Thoracic aorta (tissue), 2 donors: ENCODE measurements at regions not wholly inside any gene's neighbourhood (a gene's known extent, or its start where the extent isn't known, plus 50 kb on each side); places are given as distances from the start of the nearest gene placed in this dataset.
"Not testable (repeated sequence)": the region's sequence is repeated elsewhere in the genome, so short reads cannot be mapped to it uniquely, and the experiment has no call there.

Experiments
- ATAC-seq: fragments of 150-250 bp; one replicate; pipeline ENCODE4 v1.8.0; 2017; ENCODE audit warnings: low read depth; ENCODE audit not compliant: insufficient number of reproducible peaks, low FRiP score
- DNase-seq: peaks from one replicate; pipeline ENCODE4 v3.0.0-alpha.2; 2020; ENCODE audit warnings: low spot score
- H3K27ac ChIP-seq, 2 donors: fragments of 200-600 bp; sonication (generic); 1 replicate in 1 of 2; 2 replicates in 1 of 2; pipeline ENCODE4 v1.5.1; 2016; ENCODE audit warnings: mild to moderate bottlenecking in 2 of 2, moderate library complexity in 2 of 2
- H3K27me3 ChIP-seq: fragments of 200-600 bp; sonication (generic); replicated peaks from 2 replicates; pipeline ENCODE4 v1.6.0; 2016; ENCODE audit warnings: mild to moderate bottlenecking; ENCODE audit not compliant: insufficient read depth
- H3K36me3 ChIP-seq: fragments of 200-600 bp; sonication (generic); one replicate; pipeline ENCODE4 v1.5.1; 2016
- H3K4me1 ChIP-seq, 2 donors: fragments of 200-600 bp; sonication (generic); 1 replicate in 1 of 2; 2 replicates in 1 of 2; pipeline versions ENCODE4 v1.5.1 to v1.6.0; 2016; ENCODE audit warnings: low read depth in 2 of 2, mild to moderate bottlenecking in 1 of 2; ENCODE audit not compliant: control insufficient read depth in 1 of 2
- H3K4me3 ChIP-seq: fragments of 200-600 bp; sonication (generic); 2 replicates; pipeline ENCODE4 v1.5.1; 2016; ENCODE audit warnings: mild to moderate bottlenecking
- H3K9me3 ChIP-seq: fragments of 200-600 bp; sonication (generic); 2 replicates; pipeline ENCODE4 v1.5.1; 2016
- CTCF ChIP-seq: fragments of 200-600 bp; sonication (generic); IDR thresholded peaks from one replicate; pipeline ENCODE4 v1.5.1; 2019; ENCODE audit warnings: antibody characterized with exemption

- H3K27me3 ChIP-seq, result no peaks in the 10 kb centered on the region
- no peaks in the 10 kb centered on the region for H3K4me1 ChIP-seq
- H3K4me3 ChIP-seq, result no peak overlapping the region
- DNase-seq (no peak), ATAC-seq (no peak)
- H3K36me3 ChIP-seq, result no peaks in the 10 kb centered on the region
- TF ChIP-seq CTCF, result no peak
- H3K9me3 ChIP-seq, result no peaks in the 10 kb centered on the region
- H3K27ac ChIP-seq, result no peak overlapping the region
Observed at GRCh38 chr12:73841963-73842362, 695.7 kb upstream of the ATXN7L3B start.

- no peaks in the 10 kb centered on the region for H3K9me3 ChIP-seq
- no peak overlapping the region for H3K4me3 ChIP-seq
- no peaks in the 10 kb centered on the region for H3K4me1 ChIP-seq
- no peak overlapping the region for H3K27ac ChIP-seq
- TF ChIP-seq CTCF, result no peak
- ATAC-seq (no peak), DNase-seq (no peak)
- H3K27me3 ChIP-seq, result no peaks in the 10 kb centered on the region
- H3K36me3 ChIP-seq, result no peaks in the 10 kb centered on the region
Observed at GRCh38 chr12:73863546-73863945, 674.1 kb upstream of the ATXN7L3B start.

- Histone ChIP-seq H3K36me3 (no peaks in the 10 kb centered on the region), H3K4me1 (no peaks in the 10 kb centered on the region), H3K27ac (no peak overlapping the region), H3K9me3 (no peaks in the 10 kb centered on the region), H3K4me3 (no peak overlapping the region), H3K27me3 (no peaks in the 10 kb centered on the region)
- DNase-seq (no peak), ATAC-seq (no peak)
- TF ChIP-seq CTCF, result no peak
Observed at GRCh38 chr12:73867147-73867546, 670.5 kb upstream of the ATXN7L3B start.

- not testable (repeated sequence) for DNase-seq, H3K4me3 ChIP-seq, H3K36me3 ChIP-seq, H3K27me3 ChIP-seq, ATAC-seq, H3K4me1 ChIP-seq, H3K27ac ChIP-seq, H3K9me3 ChIP-seq
Observed at GRCh38 chr12:73877291-73877690, 660.3 kb upstream of the ATXN7L3B start.

- Histone ChIP-seq H3K4me3 (no peak overlapping the region), H3K9me3 (no peaks in the 10 kb centered on the region), H3K36me3 (no peaks in the 10 kb centered on the region), H3K4me1 (no peaks in the 10 kb centered on the region), H3K27ac (no peak overlapping the region), H3K27me3 (no peaks in the 10 kb centered on the region)
- no peak for ATAC-seq
- no peak for TF ChIP-seq CTCF
- no peak for DNase-seq
Observed at GRCh38 chr12:73892201-73892600, 645.4 kb upstream of the ATXN7L3B start.

GRCh38 chr12:73898645-73899044 lies 639.0 kb upstream of the ATXN7L3B start:
- Histone ChIP-seq H3K4me1 (no peaks in the 10 kb centered on the region), H3K4me3 (no peak overlapping the region), H3K9me3 (no peaks in the 10 kb centered on the region), H3K36me3 (no peaks in the 10 kb centered on the region), H3K27ac (no peak overlapping the region), H3K27me3 (no peaks in the 10 kb centered on the region)
- no peak for DNase-seq
- no peak for ATAC-seq
- TF ChIP-seq CTCF, result no peak
